ENCODE measurements at regions not wholly inside any gene's neighbourhood (a gene's known extent, or its start where the extent isn't known, plus 50 kb on each side); places are given as distances from the start of the nearest gene placed in this dataset.
"Not testable (repeated sequence)": the region's sequence is repeated elsewhere in the genome, so short reads cannot be mapped to it uniquely, and the experiment has no call there.

DNA sequence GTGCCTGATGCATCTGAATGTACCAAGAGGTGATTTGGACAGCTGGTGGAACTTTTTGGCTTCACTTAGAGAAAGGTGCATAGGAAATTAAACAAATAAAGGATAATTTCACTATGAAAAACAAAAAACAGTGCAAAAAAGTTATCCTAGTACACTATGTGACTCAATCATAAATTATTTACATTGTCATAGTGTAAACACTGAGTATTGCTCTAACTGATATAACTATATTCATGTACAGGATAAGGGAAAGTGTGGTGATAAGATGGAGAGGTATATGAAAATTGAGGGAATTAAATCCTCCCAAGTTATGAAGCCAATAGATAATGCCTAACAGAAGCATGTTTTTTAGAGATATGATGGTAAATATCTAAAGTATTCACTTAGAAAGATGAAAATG is 50.2 kb upstream of the CPNE4 start:
- DNase-seq, result no peak
- no peaks in the 10 kb centered on the region for H3K4me1 Mint-ChIP-seq (ENCODE audit: low read depth in 2 of 2)
- no peaks in the 10 kb centered on the region for H3K36me3 Mint-ChIP-seq (ENCODE audit: insufficient read depth)
- peaks cover 0 to 6% of the 10 kb centered on the region in 2 donors for H3K9me3 Mint-ChIP-seq
- H3K27me3 Mint-ChIP-seq, result no peaks in the 10 kb centered on the region
- no peak overlapping the region for H3K4me3 Mint-ChIP-seq
- no peak overlapping the region for H3K27ac Mint-ChIP-seq
- no peak for ATAC-seq (replicated peaks)

GRCh38 chr3:132087356-132087755 is 52.5 kb upstream of the CPNE4 start:
- H3K4me3 Mint-ChIP-seq, result no peak overlapping the region
- H3K4me1 Mint-ChIP-seq (ENCODE audit: low read depth in 2 of 2), result no peaks in the 10 kb centered on the region
- no peak overlapping the region for H3K27ac Mint-ChIP-seq
- DNase-seq (no peak), ATAC-seq (replicated peaks) (no peak)
- H3K27me3 Mint-ChIP-seq, result no peaks in the 10 kb centered on the region
- no peaks in the 10 kb centered on the region for H3K36me3 Mint-ChIP-seq (ENCODE audit: insufficient read depth)
- H3K9me3 Mint-ChIP-seq, result no peaks in the 10 kb centered on the region

DNA sequence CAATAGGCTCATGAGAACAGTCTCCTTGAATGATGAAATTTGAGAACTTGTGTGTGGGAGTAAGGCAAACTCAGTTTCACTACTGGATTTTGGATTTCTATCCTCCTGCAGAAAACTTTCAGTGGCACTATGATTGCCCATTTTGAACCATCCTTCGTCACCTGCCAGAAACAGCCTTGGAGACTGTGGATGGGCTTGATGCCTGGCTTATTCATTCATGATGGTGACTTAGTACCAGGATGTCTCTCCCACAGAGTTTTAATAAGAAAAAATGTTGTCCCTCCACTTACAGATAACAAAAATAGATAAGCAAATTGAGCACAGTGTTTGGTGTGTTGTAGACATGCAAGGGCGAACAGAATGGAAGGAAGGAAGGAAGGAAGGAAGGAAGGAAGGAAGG is 53.5 kb upstream of the CPNE4 start:
- DNase-seq (no peak), ATAC-seq (replicated peaks) (no peak)
- no peaks in the 10 kb centered on the region for H3K9me3 Mint-ChIP-seq
- H3K36me3 Mint-ChIP-seq (ENCODE audit: insufficient read depth), result no peaks in the 10 kb centered on the region
- no peak overlapping the region for H3K4me3 Mint-ChIP-seq
- no peaks in the 10 kb centered on the region for H3K4me1 Mint-ChIP-seq (ENCODE audit: low read depth in 2 of 2)
- H3K27me3 Mint-ChIP-seq, result no peaks in the 10 kb centered on the region
- H3K27ac Mint-ChIP-seq, result no peak overlapping the region

DNA sequence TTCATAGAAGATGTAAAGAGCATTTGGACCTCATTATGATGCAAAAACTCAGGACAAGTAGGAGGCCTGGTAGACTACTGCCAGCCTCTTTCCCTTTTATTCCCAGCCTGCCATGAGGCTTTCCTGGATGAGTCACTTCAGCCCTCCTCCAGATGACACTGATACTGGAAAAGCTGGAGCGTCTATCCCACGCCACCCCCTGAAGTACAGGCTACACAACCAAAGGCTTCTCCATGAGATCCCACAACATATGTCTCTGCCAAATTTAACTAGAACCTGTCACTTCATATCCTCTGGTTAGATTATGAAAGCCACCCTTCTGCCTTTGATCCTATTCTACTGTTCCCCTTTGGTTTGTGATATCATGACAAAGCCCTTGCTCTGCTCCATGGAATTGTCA is 56.1 kb upstream of the CPNE4 start:
- H3K27me3 Mint-ChIP-seq, result no peaks in the 10 kb centered on the region
- H3K36me3 Mint-ChIP-seq (ENCODE audit: insufficient read depth), result no peaks in the 10 kb centered on the region
- H3K4me1 Mint-ChIP-seq (ENCODE audit: low read depth in 2 of 2), result no peaks in the 10 kb centered on the region
- no peak for DNase-seq
- H3K27ac Mint-ChIP-seq, result no peak overlapping the region
- H3K9me3 Mint-ChIP-seq, result no peaks in the 10 kb centered on the region
- ATAC-seq (replicated peaks), result no peak
- H3K4me3 Mint-ChIP-seq, result no peak overlapping the region

- Mint-ChIP-seq H3K4me1 (ENCODE audit: low read depth in 2 of 2) (no peaks in the 10 kb centered on the region), H3K27me3 (peaks cover 0 to 6% of the 10 kb centered on the region in 2 donors), H3K36me3 (ENCODE audit: insufficient read depth) (no peaks in the 10 kb centered on the region), H3K27ac (no peak overlapping the region), H3K9me3 (peaks cover 0 to 16% of the 10 kb centered on the region in 2 donors), H3K4me3 (no peak overlapping the region)
- no peak for DNase-seq
- no peak for ATAC-seq (replicated peaks)
These were observed 81.8 kb upstream of the CPNE4 start for GRCh38 chr3:132116601-132117000.

DNA sequence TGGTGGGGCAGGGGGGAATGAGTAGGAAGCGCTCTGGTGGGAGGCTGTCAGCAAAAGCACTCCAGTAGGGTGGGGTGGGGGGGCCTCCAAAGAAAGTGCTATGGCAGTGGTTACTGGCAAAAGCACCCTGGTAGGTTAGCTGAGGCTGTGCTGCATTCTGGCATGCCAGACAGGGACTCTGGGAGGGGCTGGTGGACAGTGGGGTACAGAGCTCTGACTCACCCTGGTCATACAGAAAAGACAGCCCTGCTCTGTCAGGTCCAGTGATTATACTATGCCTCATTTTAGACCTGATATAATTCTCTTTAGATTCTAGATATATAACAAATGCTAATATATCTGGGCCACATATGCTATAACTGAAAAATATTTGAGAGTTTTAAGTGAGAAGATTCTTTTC is 82.8 kb upstream of the CPNE4 start:
- Mint-ChIP-seq H3K9me3 (peaks cover 0 to 16% of the 10 kb centered on the region in 2 donors), H3K36me3 (ENCODE audit: insufficient read depth) (no peaks in the 10 kb centered on the region), H3K27me3 (peaks cover 0 to 6% of the 10 kb centered on the region in 2 donors), H3K4me3 (no peak overlapping the region), H3K27ac (no peak overlapping the region), H3K4me1 (ENCODE audit: low read depth in 2 of 2) (no peaks in the 10 kb centered on the region)
- DNase-seq, result no peak
- no peak for ATAC-seq (replicated peaks)

DNA sequence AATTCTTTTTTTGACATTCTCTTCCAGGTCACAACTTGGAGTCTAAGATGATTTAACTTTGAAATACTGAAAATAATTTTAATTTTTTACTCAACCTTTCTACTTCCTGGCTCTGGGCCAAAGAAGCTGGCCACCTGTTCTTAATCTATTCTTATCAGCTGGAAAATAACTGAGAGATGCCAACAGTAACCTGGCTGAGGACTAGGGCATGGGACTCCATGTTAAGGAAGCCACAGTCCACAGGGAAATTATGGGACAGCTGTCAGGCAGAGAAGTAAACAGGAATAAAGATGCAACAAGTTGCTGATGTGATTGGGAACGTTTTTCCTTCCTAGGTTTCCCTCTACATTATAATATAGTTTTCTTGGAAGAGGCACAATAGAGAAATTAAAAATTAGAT is 84.7 kb upstream of the CPNE4 start:
- no peak for DNase-seq
- Mint-ChIP-seq H3K27ac (no peak overlapping the region), H3K4me1 (ENCODE audit: low read depth in 2 of 2) (no peaks in the 10 kb centered on the region), H3K36me3 (ENCODE audit: insufficient read depth) (no peaks in the 10 kb centered on the region), H3K27me3 (no peaks in the 10 kb centered on the region), H3K9me3 (peaks cover 0 to 7% of the 10 kb centered on the region in 2 donors), H3K4me3 (no peak overlapping the region)
- no peak for ATAC-seq (replicated peaks)

DNA sequence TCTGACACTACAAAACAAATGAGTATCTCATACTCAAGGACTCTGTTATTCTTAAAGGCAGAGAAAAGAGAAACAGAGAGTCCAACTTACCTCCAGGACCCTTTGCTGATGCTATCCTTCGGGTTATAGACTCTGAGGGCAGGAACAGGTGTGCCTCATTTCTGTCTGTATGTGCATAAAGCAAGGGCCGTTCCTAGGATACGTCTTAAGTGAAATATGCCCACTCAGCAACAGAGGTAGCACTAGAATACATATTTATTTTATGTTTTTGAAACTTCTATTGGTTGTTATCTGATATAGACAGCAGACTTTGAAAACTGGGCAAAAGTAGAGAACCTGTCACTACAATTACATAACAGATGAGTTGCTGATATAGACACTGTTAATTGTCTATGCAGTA is 89.3 kb upstream of the CPNE4 start:
- ATAC-seq (replicated peaks), result no peak
- Mint-ChIP-seq H3K27me3 (no peaks in the 10 kb centered on the region), H3K27ac (no peak overlapping the region), H3K36me3 (ENCODE audit: insufficient read depth) (no peaks in the 10 kb centered on the region), H3K9me3 (peaks cover 0 to 7% of the 10 kb centered on the region in 2 donors), H3K4me1 (ENCODE audit: low read depth in 2 of 2) (no peaks in the 10 kb centered on the region), H3K4me3 (no peak overlapping the region)
- no peak for DNase-seq

GRCh38 chr3:132124651-132125284 is 90.0 kb upstream of the CPNE4 start:
- H3K36me3 Mint-ChIP-seq (ENCODE audit: insufficient read depth), result no peaks in the 10 kb centered on the region
- ATAC-seq (replicated peaks) (no peak), DNase-seq (no peak)
- H3K4me3 Mint-ChIP-seq, result no peak overlapping the region
- H3K27ac Mint-ChIP-seq, result no peak overlapping the region
- H3K27me3 Mint-ChIP-seq, result no peaks in the 10 kb centered on the region
- peaks cover 0 to 7% of the 10 kb centered on the region in 2 donors for H3K9me3 Mint-ChIP-seq
- H3K4me1 Mint-ChIP-seq (ENCODE audit: low read depth in 2 of 2), result no peaks in the 10 kb centered on the region

DNA sequence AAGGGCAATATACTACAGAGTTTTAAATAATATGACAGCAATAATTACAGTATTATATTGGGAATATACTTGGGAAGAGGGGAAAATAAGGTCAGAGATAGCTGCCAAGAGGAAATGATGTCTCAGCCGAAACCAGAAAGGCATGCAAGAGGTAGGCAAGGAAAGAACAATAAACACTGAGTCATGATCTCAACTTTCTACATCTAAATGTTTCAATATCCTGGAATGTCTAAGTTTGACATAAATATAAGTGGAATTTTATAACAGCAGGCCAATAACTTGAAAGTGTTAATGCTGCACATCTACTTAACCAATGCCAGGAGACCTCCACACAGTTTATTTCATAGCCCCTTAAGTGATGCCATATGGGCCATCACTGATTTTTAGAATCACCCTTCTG is 99.8 kb upstream of the CPNE4 start:
- Mint-ChIP-seq H3K36me3 (ENCODE audit: insufficient read depth) (no peaks in the 10 kb centered on the region), H3K4me1 (ENCODE audit: low read depth in 2 of 2) (no peaks in the 10 kb centered on the region), H3K9me3 (peaks cover 0 to 3% of the 10 kb centered on the region in 2 donors), H3K4me3 (no peak overlapping the region), H3K27ac (no peak overlapping the region), H3K27me3 (peaks cover 0 to 14% of the 10 kb centered on the region in 2 donors)
- ATAC-seq (replicated peaks) (no peak), DNase-seq (no peak)

GRCh38 chr3:132135628-132136333 is 101.0 kb upstream of the CPNE4 start:
- H3K27ac Mint-ChIP-seq, result no peak overlapping the region
- H3K36me3 Mint-ChIP-seq (ENCODE audit: insufficient read depth), result no peaks in the 10 kb centered on the region
- H3K4me1 Mint-ChIP-seq (ENCODE audit: low read depth in 2 of 2), result no peaks in the 10 kb centered on the region
- H3K27me3 Mint-ChIP-seq, result peaks cover 0 to 14% of the 10 kb centered on the region in 2 donors
- H3K9me3 Mint-ChIP-seq, result peaks cover 0 to 3% of the 10 kb centered on the region in 2 donors
- ATAC-seq (replicated peaks) (no peak), DNase-seq (no peak)
- H3K4me3 Mint-ChIP-seq, result no peak overlapping the region

GRCh38 chr3:132136334-132136716 is 101.5 kb upstream of the CPNE4 start:
- Mint-ChIP-seq H3K9me3 (peaks cover 0 to 3% of the 10 kb centered on the region in 2 donors), H3K27me3 (peaks cover 0 to 14% of the 10 kb centered on the region in 2 donors), H3K36me3 (ENCODE audit: insufficient read depth) (no peaks in the 10 kb centered on the region), H3K4me1 (ENCODE audit: low read depth in 2 of 2) (no peaks in the 10 kb centered on the region), H3K4me3 (no peak overlapping the region), H3K27ac (no peak overlapping the region)
- DNase-seq (no peak), ATAC-seq (replicated peaks) (no peak)

- H3K27ac Mint-ChIP-seq; H3K4me1 Mint-ChIP-seq (ENCODE audit: low read depth in 2 of 2); H3K36me3 Mint-ChIP-seq (ENCODE audit: insufficient read depth); DNase-seq; ATAC-seq (replicated peaks); H3K9me3 Mint-ChIP-seq; H3K4me3 Mint-ChIP-seq: not testable (repeated sequence)
- peaks cover 0 to 14% of the 10 kb centered on the region in 2 donors for H3K27me3 Mint-ChIP-seq
These were observed 102.1 kb upstream of the CPNE4 start for GRCh38 chr3:132136902-132137301.

DNA sequence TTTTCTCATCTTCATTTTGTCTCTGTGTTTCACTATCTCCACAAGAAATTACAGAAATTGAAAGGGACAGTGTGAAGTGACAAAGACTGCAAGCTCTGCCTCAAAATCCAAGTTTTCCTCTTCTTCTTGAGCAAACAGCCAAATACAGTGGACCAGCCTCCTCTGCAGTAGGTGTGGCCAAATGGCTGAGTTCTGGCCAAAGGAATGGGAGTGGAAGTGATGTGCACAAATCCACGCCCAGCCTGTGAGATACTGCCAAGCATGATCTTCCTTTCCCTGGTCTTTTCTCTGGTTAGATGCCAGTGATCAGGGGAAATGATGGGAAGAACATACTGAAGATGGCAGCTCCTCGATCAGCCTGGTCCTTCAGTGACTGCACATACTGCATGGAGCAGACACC is 111.0 kb upstream of the CPNE4 start:
- H3K27me3 Mint-ChIP-seq, result no peaks in the 10 kb centered on the region
- no peak overlapping the region for H3K4me3 Mint-ChIP-seq
- H3K4me1 Mint-ChIP-seq (ENCODE audit: low read depth in 2 of 2), result no peaks in the 10 kb centered on the region
- ATAC-seq (replicated peaks) (no peak), DNase-seq (no peak)
- H3K9me3 Mint-ChIP-seq, result no peaks in the 10 kb centered on the region
- no peak overlapping the region for H3K27ac Mint-ChIP-seq
- H3K36me3 Mint-ChIP-seq (ENCODE audit: insufficient read depth), result no peaks in the 10 kb centered on the region
